ENCODE measurements at regions not wholly inside any gene's neighbourhood (a gene's known extent, or its start where the extent isn't known, plus 50 kb on each side); places are given as distances from the start of the nearest gene placed in this dataset.

DNA sequence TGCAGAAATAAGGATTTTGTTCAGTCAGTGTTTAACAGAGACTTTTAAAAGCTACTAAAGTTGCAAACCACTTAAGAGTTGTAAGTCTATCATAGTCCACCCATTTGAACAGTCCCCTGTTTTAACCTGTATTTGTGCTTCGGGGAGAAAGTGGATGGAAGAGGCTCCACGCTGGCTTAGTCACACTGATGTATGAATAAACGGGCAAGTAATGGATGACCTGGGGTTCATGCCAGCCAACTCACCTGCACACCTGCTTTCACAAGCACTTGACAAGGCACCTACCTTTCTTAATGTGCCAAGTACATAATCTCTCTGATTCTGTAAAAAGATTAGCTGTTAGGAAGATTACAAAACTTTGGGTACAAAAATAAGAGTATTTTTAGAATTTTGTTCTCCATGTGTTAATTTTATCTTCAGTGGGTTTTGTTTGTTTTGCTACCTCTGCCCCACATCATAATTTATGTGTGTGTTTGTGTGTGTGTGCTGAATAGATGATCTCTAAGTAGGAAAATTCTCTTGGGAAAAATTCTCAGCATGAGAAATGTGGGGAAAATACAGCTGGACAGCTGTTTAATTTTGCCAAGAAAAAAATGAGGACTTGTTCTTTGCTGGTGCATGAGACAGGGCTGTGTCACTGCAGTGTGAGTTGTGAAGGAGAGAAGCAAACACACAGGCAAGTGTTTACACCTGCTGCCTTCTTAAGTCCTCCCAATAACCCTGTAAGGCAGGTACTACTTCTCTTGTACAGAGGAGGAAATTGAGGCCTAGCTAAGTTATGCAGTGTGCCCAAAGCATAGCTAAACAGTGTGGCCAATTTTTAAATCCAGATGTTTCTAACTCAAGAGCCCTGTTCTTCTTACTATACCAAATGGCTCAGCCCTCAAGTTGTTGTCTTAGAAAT lies 181.2 kb upstream of the IL12A start:
- TF ChIP-seq, protein P1, sequence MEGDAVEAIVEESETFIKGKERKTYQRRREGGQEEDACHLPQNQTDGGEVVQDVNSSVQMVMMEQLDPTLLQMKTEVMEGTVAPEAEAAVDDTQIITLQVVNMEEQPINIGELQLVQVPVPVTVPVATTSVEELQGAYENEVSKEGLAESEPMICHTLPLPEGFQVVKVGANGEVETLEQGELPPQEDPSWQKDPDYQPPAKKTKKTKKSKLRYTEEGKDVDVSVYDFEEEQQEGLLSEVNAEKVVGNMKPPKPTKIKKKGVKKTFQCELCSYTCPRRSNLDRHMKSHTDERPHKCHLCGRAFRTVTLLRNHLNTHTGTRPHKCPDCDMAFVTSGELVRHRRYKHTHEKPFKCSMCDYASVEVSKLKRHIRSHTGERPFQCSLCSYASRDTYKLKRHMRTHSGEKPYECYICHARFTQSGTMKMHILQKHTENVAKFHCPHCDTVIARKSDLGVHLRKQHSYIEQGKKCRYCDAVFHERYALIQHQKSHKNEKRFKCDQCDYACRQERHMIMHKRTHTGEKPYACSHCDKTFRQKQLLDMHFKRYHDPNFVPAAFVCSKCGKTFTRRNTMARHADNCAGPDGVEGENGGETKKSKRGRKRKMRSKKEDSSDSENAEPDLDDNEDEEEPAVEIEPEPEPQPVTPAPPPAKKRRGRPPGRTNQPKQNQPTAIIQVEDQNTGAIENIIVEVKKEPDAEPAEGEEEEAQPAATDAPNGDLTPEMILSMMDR (IDR thresholded peaks at IDR 0.05; ENCODE audit: poor library complexity), result no peak
- TF ChIP-seq EZH2 (IDR thresholded peaks at IDR 0.05; ENCODE audit: borderline replicate concordance), result no peak
- no peak for TF ChIP-seq EZH2phosphoT487 (IDR thresholded peaks at IDR 0.05; ENCODE audit: low read depth, severe bottlenecking, unreplicated experiment)

Measured in hepatocyte (in vitro differentiated cells).